HG03095 (cell line): ENCODE measurements at regions not wholly inside any gene's neighbourhood (a gene's known extent, or its start where the extent isn't known, plus 50 kb on each side); places are given as distances from the start of the nearest gene placed in this dataset.

Experiments used
- ATAC-seq: cut with Tn5 transposase; IDR thresholded peaks from one replicate; pipeline ENCODE4 v1.9.1; 2021; ENCODE audit warnings: moderate library complexity; ENCODE audit not compliant: unreplicated experiment

DNA sequence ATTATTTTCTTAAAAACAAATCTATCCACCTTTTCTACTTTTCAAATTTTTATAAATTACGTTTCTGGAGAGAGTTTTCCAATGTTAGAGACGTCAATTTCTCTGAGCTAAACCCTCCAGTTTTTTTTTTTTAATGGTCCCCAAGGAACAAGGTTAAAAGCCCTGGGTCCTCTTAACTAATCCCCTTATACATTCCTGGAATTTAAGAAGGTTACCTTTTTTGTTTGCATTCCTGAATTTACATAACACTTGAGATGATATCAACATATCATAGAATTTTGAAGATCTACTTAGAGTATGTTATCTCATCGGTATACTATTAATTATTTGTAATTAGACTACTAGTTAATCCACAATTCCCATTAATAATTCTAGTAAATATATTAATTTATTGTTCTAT is 662.2 kb upstream of the LRFN5 start:
- no peak for ATAC-seq

DNA sequence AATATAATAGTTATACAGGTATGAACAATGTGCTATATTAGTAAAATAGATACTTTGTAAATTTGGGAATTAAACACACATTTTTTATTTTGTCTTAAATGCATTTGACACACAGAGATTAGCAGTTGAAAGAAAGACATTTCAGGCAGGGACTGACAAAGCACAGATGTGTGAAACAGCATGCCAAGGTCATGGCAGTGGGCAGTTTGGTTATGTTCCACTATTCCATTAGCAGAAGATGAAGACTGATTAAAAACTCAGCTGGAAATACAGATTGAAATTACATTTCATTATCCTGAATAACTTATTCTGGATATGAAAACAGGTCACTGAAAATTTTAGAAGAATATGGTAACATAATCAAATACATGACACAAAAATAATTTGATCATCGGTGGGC is 669.8 kb upstream of the LRFN5 start:
- ATAC-seq, result no peak

DNA sequence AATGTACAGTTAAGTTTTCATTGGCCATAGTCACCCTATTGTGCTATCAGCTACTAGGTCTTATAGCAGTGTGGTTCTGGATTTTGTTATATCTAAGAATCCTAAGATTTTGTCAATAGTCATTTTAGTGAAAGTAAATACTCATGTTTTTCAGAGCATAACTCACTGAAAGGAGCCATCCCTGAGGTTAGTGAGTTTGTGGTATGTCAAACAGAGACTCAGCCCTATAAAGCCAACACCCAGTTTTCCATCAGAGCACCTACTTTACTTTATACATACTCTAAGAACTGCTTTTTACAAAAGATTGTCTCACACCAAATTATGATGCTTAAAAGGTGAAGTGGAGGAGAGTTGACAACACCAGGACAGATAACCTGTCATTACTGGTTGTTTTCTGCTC is 686.3 kb upstream of the LRFN5 start:
- ATAC-seq, result no peak

DNA sequence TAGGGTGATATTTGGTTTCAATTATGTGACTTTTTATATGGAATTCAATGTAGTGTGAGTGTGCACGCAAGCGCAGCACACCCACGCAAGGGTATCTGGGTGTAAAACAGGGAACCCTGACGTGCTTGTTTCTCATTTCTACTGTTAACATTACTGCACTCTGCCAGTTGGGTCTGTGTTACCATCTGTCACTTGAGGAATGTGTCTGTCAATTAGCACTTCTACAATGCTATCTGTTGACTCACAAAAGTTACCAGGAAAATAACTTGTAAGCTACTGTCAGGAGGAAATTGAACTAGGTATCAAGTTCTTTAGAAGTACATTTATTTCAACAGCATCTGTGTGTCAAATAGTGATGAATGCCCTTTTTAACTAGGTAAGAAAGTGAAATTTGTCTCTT is 695.5 kb upstream of the LRFN5 start:
- no peak for ATAC-seq

DNA sequence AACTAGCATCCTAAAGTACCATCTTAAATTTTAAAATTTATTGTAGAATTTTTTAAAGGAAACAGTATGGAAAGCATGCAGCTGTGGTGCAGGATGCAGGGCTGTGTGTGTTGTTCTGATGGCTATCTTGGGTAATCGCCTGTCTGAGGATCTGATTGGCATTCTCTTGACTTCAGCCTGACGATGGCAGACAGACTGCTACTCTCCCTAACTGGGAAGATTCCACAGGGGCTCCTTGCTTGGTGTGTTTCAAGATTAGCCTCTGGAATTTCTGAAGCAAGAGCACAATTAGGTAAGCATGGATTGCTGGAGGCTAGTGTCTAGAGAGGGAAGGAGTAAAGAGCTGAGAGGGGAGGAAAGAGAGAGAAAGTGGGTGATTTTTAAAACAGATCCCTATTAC is 696.8 kb upstream of the LRFN5 start:
- ATAC-seq, result no peak

DNA sequence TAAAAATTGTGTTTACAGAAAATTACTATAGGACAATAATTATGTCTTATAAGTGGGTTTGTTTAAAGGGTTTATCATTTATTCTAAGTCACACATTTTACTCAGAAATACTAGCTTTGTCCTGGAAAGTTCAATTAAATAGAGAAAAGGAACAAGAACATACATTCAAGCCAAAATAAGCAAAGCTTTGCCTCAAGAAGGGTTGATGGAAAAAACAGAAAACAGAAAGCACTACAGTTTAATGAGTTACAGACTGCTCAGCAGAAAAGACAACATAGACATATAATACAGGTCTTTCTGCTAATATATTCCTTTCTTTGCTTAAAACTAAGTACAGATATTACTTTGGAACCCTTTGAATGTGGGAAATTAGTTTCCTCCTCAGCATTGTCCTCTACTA is 703.0 kb upstream of the LRFN5 start:
- ATAC-seq, result no peak

DNA sequence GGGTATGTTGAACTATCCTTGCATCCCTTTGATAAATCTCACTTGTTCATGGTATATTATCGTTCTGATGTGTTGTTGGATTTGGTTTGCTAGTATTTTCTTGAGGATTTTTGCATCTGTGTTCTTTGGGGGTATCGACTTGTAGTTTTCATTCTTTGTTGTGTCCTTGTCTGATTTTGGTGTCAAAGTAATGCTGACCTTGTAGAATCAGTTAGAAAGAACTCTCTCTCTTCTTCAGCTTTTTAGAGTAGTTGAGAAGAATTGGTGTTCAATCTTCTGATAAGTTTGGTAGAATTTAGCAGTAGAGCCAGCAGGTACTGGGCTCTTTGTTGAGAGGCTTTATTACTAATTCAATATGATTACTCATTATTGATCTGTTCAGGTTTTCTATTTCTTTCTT is 707.2 kb upstream of the LRFN5 start:
- no peak for ATAC-seq

DNA sequence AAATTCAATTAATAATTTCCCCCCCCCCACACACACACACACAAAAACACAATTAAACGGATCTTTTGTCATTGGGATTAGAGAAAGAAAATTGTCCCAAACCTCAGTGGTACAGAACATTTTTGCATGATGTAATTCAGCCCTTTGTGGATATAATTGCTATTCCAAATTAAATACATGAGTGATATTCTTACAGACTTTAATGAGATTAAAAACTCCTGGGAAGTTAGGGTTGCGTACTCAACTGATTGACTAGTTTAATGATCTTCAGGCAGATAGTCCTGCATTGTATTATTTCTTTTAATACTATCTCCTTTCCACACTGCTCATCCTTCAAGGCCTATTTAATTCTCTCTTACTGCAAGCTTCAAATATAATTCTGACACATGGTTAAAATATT is 711.8 kb upstream of the LRFN5 start:
- no peak for ATAC-seq

DNA sequence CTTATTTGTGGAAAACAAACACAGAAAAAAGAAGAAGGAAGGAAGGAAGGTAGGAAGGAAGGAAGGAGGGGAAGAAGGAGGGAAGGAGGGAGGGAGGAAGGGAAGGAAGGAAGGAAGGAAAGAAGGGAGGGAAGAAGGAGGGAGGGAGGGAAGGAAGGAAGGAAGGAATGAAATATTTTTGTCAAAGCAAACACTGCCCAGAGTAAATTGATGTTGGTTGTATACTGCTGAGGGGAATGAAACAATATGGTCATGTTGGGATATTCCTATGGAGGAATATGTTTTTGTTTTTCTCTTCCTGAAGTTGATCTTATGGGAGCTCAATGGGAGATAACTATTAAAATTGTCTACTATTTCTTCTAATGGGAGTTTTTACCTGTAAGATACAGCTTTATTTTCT is 717.5 kb upstream of the LRFN5 start:
- no peak for ATAC-seq

DNA sequence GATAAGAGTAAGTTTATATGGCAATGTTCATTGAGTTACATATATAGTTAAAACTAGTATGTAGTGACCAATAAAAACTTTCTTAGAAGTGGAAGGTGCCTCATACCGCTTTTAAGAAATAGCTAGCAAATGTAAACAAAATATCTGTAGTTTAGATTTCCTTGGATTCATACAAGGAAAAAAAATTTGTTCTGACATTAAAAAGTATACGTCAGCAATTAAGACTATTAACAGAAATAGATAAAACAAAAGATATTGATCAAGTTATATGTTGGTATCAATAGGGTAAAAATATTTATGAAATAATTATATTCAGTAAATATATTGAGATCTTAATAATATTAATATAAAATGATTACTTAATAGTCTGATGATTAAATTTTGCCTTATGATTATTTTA is 718.8 kb upstream of the LRFN5 start:
- no peak for ATAC-seq

DNA sequence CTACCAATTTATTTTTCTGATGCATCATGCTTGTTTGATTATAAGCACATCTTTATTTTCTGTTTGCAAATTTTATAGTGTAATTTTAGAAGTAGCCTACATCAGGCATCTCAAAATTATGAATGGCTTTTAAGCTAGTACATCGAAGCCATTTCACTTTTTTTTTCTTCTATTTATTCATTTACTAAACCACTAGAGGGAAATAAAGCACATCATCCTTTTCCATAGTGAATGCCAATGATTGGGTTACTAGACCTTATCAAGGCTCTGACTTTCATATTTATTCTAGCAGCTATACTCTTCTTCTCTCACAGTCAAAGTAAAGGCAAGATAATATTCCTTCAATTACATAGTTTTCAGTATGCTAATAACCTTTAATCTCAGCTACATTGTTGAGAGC is 736.4 kb upstream of the LRFN5 start:
- no peak for ATAC-seq

DNA sequence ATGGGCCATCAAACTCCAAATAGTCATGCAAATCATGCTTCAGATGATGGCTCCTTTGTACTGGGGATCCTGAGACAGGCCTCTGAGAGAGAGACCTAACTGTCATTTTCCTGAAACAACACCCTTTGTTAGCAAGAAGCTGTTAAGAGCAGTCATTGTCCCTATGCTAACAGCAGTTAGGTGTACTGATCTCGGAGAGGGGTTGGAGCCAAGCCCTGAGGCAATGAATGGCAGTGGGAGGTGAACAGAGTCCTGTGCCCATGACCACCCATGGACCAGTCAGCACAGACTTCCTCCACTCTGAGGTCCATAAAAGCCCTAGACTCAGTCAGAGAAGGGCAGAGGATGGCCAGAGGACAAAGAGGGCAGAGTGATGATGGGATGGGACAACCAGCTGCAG is 747.6 kb upstream of the LRFN5 start:
- ATAC-seq, result no peak

DNA sequence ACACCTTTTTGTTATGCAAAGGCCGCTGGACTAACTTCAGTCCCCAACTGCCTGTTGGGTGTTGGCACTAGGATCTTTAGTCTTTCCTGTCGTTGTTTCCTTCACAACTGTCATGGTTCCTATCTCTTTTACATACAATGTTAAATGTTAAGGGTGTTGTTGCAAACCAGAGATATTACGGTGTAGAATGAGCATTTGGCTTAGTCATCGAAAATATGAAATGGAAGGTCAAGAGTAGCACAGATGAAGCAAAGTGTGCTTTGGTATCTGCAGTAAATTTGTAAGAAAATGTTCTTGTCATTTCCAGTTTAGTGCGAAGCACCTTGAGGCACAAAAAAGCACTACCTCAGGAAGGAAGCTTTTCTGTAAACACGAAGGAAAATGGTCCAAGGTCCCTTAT is 751.3 kb upstream of the LRFN5 start:
- ATAC-seq, result no peak

DNA sequence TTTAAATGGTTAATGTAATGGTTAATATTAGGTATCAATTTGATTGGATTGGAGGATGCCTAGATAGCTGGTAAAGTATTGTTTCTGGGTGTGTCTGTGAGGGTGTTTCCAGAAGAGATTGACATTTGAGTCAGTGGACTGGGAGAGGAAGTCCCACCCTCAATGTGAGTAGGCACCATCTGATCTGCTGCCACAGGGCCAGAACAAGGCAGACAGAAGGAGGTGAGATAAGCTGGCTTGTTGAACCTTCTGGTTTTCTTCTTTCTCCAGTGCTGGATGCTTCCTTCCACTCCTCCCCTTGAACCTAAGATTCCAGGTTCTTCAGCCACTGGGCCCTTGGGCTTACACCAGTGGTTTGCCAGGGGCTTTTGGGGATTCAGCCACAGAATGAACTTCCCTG is 756.5 kb upstream of the LRFN5 start:
- no peak for ATAC-seq

DNA sequence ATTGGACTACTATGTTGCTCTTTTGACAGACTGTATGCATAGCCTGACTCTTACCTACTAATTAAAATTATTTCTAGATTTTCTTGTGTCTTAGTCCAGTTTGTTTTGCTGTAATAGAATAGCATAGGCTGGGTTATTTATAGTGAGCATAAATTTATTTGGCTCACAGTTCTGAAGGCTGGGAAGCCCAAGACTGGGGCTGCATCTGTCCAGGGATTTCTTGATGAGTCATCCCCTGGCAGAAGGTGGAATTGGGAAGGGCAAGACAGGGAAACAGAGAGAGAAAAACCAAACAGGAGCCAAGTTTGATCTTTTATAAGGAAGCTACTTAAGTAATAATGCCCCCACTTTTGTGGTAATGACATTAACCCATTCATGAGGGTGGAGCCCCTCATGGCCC is 759.2 kb upstream of the LRFN5 start:
- ATAC-seq, result no peak

DNA sequence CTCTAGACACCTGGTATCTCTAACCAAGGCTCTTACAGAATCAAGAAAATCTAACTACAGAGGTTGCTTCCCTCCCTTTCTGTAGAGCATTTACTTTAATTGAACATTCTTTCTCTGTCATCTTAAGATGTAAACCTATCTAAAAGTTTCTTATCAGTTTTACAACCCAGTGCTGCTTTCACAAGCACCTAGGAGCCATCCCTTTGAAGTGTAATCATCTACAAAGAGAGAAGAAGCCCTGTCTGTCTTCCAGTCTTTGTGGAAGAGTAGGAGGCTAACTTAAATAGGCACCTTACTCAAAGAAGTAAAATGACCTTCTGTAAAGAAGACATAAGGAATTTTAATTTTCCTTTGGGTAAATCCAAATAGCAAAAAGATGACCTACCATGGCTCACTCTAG is 763.9 kb upstream of the LRFN5 start:
- no peak for ATAC-seq

DNA sequence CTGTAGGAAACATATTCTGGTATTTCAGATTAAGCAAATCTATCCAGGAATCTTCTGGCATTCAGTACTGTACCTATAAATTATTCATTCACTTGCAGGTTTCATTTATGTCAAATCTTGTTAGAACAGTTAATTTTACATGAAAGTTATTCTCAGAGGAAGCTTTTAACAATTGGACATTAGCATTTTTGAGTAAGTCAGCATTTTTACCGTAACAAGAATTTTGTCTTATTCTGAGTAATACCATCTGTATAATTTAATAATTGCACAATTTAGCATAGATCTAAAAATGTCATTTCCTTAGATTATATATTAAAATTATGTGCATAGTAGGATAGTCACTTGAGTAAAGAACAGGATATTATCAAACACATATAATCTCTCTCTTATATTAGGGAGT is 764.8 kb upstream of the LRFN5 start:
- ATAC-seq, result no peak

DNA sequence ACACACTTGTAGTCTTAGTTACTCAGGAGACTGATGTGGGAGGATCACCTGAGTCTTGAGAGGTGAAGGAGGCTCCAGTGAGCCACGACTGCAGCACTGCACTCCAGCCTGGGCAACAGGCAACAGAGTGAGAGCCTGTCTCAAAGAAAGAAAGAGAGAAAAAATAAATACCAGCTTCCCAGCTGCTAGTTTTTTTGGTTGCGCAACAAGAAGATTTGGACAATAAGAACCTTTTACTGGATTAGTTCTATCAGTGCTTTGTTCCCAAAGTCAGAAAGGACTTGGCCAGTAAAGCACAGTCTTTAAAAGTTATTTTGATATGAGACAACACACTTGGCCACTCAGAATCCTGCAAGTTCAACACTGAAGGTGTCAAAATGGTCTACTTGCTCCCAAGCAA is 768.1 kb upstream of the LRFN5 start:
- ATAC-seq, result no peak

DNA sequence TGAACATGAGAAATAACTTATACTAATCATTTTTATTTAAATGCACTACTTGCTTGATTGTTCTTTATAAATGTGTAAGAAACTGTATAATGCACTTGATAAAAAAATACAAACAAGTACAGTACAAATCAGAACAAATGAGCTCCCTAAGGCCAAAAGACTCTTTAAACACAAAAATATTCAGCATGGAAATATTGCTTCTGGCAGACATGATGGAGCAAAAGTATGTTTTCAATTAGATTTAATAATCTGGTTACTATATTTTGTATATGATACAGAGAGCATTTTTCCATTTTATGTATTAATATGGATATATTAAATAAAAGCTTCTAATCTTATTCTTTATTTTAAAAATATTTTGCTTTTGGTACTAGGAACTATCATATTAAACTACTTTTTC is 800.2 kb upstream of the LRFN5 start:
- ATAC-seq, result no peak

DNA sequence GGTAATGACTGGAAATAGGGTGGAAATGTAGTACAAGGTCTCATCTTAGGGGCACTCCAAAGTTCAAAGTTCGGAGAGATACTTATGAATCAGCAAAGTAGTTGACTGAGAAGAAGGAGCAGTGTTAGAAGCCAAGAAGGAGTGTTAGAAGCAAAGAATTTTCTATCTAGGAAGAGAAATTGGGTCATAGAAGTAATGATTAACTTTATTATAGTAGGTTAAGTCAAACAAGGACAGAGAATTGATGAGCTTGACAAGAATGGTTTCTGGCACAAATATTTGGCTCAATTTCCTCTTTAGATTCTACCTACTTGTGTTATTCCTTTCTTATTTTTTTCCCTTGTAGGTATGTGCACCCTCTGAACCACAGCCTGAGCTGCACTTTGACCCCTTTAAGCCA is 810.5 kb upstream of the LRFN5 start:
- no peak for ATAC-seq

DNA sequence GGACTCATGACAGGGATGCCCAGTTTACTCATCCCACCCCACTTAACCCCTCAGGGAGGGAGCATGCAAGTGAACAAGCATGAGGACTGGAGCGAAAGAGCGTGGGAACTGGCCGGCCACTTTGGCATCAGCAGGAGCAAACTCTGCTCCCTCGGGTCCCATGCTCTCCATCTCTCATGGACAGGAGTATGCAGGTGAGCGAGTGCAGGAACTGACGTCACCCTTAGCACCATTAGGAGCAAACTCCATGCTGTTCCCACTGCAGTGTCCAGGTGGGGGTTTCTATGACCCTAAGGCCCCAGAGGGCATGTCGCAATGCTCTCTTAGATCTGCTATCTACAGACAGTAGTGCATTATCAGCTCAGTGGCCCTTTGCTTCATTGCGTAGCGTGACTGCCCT is 821.8 kb upstream of the LRFN5 start:
- no peak for ATAC-seq

DNA sequence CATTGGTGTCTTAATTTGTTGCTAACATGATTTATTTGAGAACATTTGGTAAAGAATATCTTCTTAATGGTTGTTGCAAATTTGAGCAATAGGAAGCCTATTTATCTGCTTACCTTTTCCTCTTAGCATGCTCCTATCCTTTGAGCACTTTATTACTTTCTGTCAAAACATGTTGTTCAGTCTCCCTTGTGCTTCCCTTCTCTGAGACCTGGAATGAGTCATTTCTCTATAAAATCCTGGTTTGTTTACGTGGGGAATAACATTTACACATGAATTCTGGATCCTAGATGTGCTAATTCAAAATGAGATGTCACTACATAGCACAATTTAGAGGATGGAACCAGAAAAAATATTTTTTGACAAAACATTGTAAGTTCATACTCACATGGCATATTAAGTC is 844.0 kb upstream of the LRFN5 start:
- ATAC-seq, result no peak

DNA sequence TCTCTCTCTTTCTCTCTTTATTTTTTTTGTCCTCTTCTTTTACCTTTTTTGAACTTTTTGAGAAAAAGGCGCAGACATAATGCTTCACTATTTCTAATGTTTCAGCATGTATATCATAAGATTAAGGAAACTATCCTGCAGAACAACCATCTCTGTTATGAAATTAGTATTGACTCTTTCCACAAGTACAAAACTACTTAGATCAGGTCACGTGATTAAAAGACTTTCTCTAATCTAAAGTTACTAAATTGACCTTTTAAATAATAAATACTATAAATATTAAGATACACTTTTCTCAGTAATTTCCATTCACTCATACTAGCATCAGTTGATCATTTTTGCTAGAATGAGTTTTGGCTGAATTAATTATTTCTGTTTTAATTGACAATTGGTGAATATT is 844.5 kb upstream of the LRFN5 start:
- no peak for ATAC-seq

DNA sequence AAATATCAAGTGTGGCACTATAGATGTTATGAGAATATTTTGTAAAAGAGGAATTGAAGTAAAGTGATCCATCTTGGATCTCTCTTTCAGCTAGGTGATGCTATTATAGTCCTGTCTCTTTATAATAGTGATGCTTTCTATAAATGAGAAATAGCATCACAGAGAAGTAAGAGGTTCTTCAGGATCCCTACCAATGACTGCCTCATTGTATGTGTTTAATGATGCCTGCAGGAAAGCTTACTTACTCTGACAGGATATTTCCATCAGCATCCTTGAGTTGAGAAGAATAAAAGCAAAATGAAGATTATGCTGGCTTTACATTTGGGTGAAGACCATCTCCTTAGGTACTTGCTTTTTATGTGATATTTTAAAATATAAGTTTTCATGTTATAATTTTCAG is 846.0 kb upstream of the LRFN5 start:
- ATAC-seq, result no peak
